CD4-positive, alpha-beta memory T cell (primary cell): ENCODE measurements at regions not wholly inside any gene's neighbourhood (a gene's known extent, or its start where the extent isn't known, plus 50 kb on each side); places are given as distances from the start of the nearest gene placed in this dataset.

Experiments
- CTCF ChIA-PET: fragments of 350-600 bp; sonication (Branson Sonifier 250); formaldehyde crosslinking; loops from one replicate; lab custom pipeline; 2021; ENCODE audit warnings: inconsistent platforms; ENCODE audit not compliant: partially characterized antibody; lab: Charles Lee
- POLR2A ChIA-PET: fragments of 350-600 bp; sonication (Branson Sonifier 250); formaldehyde crosslinking; loops from one replicate; lab custom pipeline; 2021; ENCODE audit not compliant: partially characterized antibody; lab: Charles Lee
- DNase-seq, 5 donors: peaks; one replicate each; pipeline versions ENCODE4 v3.0.0 to v3.0.0-alpha.2; 2020 to 2022; ENCODE audit warnings: mixed read lengths in 1 of 5
- H3K27ac ChIP-seq: one replicate; pipeline ENCODE4 v1.7.0; 2013; ENCODE audit warnings: low read depth, low read length
- H3K27me3 ChIP-seq: 2 replicates; pipeline ENCODE4 v1.7.0; 2013; ENCODE audit warnings: mild to moderate bottlenecking, low read length, moderate library complexity; ENCODE audit not compliant: insufficient read depth
- H3K36me3 ChIP-seq: 2 replicates; pipeline ENCODE4 v1.7.0; 2013; ENCODE audit warnings: mild to moderate bottlenecking, low read length, moderate library complexity; ENCODE audit not compliant: insufficient read depth
- H3K4me1 ChIP-seq: 2 replicates; pipeline ENCODE4 v1.7.0; 2013; ENCODE audit warnings: mild to moderate bottlenecking, low read length, moderate library complexity; ENCODE audit not compliant: insufficient read depth
- H3K4me3 ChIP-seq, 2 donors: one replicate each; pipeline ENCODE4 v1.7.0; 2013; ENCODE audit warnings: low read length in 2 of 2, mild to moderate bottlenecking in 1 of 2
- H3K9me3 ChIP-seq, 2 donors: one replicate each; pipeline ENCODE4 v1.7.0; 2013; ENCODE audit warnings: low read length in 2 of 2, control low read depth in 1 of 2; ENCODE audit not compliant: control insufficient read depth in 1 of 2
- H3K27ac Mint-ChIP-seq, 7 donors: one replicate each; pipeline ENCODE4 v1.8.0; 2020 to 2021; ENCODE audit warnings: mixed read lengths in 7 of 7, mild to moderate bottlenecking in 6 of 7, inconsistent platforms in 3 of 7, moderate library complexity in 3 of 7
- H3K27me3 Mint-ChIP-seq, 2 donors: one replicate each; pipeline ENCODE4 v1.8.0; 2020 to 2021; ENCODE audit warnings: mixed read lengths in 2 of 2
- H3K36me3 Mint-ChIP-seq, 2 donors: one replicate each; pipeline ENCODE4 v1.8.0; 2020 to 2021; ENCODE audit warnings: mixed read lengths in 2 of 2, inconsistent platforms in 1 of 2, mild to moderate bottlenecking in 1 of 2
- H3K4me1 Mint-ChIP-seq, 4 donors: one replicate each; pipeline ENCODE4 v1.8.0; 2020 to 2021; ENCODE audit warnings: mixed read lengths in 4 of 4, mild to moderate bottlenecking in 1 of 4
- H3K4me3 Mint-ChIP-seq, 8 donors: one replicate each; pipeline ENCODE4 v1.8.0; 2020 to 2021; ENCODE audit warnings: mixed read lengths in 8 of 8, mild to moderate bottlenecking in 7 of 8, moderate library complexity in 6 of 8, inconsistent platforms in 3 of 8
- H3K9me3 Mint-ChIP-seq, 8 donors: one replicate each; pipeline ENCODE4 v1.8.0; 2020 to 2021; ENCODE audit warnings: mixed read lengths in 8 of 8, mild to moderate bottlenecking in 5 of 8, inconsistent platforms in 3 of 8, moderate library complexity in 1 of 8
- intact Hi-C: fragments of 100-400 bp; cut with micrococcal nuclease; formaldehyde crosslinking; loops from one replicate; pipeline ENCODE4 v1.15.1; 2023

DNA sequence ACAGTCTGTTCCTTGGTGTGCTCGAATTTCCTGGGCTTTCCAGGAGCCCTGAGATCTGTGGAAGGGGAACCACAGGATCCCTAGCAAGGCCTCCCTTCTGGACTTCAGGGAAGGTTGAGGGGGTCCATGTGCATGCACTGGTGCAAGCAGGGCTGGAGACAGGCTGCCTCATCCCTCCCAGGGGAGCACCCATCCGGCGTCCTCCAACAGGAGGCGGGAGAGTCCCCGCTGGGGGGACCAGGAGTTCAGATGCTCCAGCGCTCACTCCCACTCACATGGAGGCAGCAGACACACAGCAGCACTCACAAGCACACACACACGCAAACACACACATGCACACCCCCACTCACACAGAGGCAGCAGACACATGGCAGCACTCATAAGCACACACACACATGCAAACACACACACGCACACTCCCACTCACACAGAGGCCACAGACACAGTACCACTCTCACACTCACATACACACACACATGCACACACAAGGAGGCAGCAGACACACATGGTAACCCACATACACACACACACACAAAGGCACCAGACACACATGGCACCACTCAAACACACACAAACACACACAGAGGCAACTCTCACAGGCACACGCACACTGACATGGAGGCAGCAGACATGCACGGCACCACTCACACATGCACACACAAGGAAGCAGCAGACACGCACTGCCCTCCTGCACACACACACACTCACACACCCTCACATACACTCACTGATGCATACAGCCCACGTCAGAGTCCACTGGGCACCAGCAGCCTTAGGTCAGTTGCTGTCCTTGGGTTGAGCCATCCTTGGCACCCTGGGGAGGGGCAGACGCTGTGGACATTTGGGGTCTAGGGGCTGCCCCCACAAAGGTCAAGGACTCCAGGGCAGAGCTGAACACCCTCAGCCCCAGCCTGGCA, 247.0 kb upstream of the PPP2R2D start:
- Histone ChIP-seq H3K36me3 (no peaks in the 10 kb centered on the region), H3K9me3 (no peaks in the 10 kb centered on the region), H3K4me1 (no peaks in the 10 kb centered on the region), H3K27me3 (no peaks in the 10 kb centered on the region), H3K4me3 (no peak overlapping the region), H3K27ac (no peak overlapping the region)
- H3K27ac Mint-ChIP-seq = no peak overlapping the region
- POLR2A ChIA-PET = no interaction called here
- H3K27me3 Mint-ChIP-seq = peaks cover 7 to 13% of the 10 kb centered on the region in 2 donors
- H3K36me3 Mint-ChIP-seq = no peaks in the 10 kb centered on the region
- DNase-seq = no peak
- intact Hi-C loops = no loop called here
- CTCF ChIA-PET = no interaction called here
- H3K9me3 Mint-ChIP-seq = peaks cover 0 to 2% (median 0%) of the 10 kb centered on the region in 8 donors
- no peak overlapping the region for H3K4me3 Mint-ChIP-seq
- H3K4me1 Mint-ChIP-seq = peaks cover 0 to 8% (median 4%) of the 10 kb centered on the region in 4 donors

DNA sequence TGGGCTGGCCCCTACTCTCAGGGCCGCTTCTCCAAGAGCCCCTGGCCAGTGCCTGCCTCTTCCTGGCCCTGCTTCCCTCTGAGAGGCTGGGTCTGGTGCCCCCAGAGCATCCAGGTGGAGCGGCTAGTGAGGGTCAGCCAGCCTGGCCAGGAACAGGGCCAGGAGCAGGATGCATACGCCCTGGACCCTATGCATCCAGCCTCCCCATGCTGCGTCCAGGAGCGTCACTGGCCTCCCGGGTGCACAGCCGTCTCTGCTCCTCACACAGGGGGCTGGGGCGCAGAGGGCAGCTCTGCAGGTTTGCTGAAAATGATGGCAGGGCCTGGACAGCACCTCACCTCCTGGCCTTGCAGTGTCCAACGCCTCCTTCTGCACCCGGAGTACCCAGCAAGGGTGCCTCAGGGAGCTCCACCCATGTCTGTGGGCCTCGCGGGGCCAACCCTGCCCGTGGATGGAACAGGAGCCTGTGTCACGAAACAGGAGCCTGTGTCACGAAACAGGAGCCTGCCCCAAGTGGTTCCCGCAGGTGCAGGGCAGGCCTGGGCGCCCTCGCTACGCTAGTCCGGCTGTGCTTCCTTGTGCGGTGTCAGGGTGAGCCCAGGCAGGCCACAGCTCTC, 246.2 kb upstream of the PPP2R2D start:
- intact Hi-C loops = no loop called here
- Mint-ChIP-seq H3K27ac (no peak overlapping the region), H3K36me3 (no peaks in the 10 kb centered on the region), H3K4me3 (no peak overlapping the region), H3K9me3 (peaks cover 0 to 2% (median 0%) of the 10 kb centered on the region in 8 donors), H3K27me3 (peaks cover 5 to 13% of the 10 kb centered on the region in 2 donors), H3K4me1 (peaks cover 0 to 8% (median 4%) of the 10 kb centered on the region in 4 donors)
- ChIA-PET POLR2A (no interaction called here), CTCF (no interaction called here)
- H3K27me3 ChIP-seq = no peaks in the 10 kb centered on the region
- no peak for DNase-seq
- no peaks in the 10 kb centered on the region for H3K36me3 ChIP-seq
- H3K4me1 ChIP-seq = no peaks in the 10 kb centered on the region
- H3K4me3 ChIP-seq = no peak overlapping the region
- H3K9me3 ChIP-seq = no peaks in the 10 kb centered on the region
- H3K27ac ChIP-seq = no peak overlapping the region

DNA sequence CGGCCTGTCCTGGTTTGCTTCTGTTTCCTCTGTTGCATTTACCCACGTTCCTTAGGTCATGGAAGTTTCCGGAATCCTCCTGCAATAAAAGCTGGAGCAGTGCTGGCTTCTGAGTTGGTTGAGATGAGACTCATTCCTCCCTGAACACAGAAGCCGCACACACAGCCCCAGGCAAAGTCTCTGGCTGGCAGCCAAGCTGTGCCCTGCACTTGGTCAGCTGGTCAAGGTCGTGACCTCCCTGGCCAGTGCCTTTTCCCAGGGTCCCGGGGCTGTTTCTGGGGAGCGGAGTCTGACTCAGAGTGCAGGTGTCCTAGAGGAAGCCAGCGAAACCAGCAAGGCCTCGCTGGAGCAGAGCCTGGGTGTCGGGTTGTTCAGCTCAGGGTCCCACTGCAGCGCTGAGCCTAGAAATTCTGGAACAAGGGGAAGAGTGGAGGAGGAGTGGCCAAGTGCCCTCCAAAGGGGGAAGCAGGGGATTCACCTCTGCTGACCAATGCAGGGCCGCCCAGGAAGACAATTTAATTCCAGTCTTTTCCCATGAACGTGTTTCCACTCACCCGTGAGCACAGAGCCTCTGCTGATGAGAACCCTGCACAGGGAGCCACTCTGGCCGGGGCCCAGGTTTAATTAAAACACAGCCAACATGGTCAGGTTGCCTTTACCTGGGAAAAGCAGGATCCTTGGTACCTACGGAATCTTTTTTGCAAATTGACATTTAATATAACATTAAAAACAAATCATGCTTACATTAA, 245.5 kb upstream of the PPP2R2D start:
- Mint-ChIP-seq H3K4me1 (peaks cover 0 to 8% (median 4%) of the 10 kb centered on the region in 4 donors), H3K27ac (no peak overlapping the region), H3K9me3 (peaks cover 0 to 5% (median 0%) of the 10 kb centered on the region in 8 donors), H3K4me3 (no peak overlapping the region), H3K36me3 (no peaks in the 10 kb centered on the region), H3K27me3 (peaks cover 7 to 13% of the 10 kb centered on the region in 2 donors)
- no peak overlapping the region for H3K4me3 ChIP-seq
- CTCF ChIA-PET = no interaction called here
- no peaks in the 10 kb centered on the region for H3K9me3 ChIP-seq
- no peaks in the 10 kb centered on the region for H3K4me1 ChIP-seq
- POLR2A ChIA-PET = no interaction called here
- H3K27ac ChIP-seq = no peak overlapping the region
- no peaks in the 10 kb centered on the region for H3K27me3 ChIP-seq
- no peaks in the 10 kb centered on the region for H3K36me3 ChIP-seq
- intact Hi-C loops = no loop called here
- DNase-seq = no peak

DNA sequence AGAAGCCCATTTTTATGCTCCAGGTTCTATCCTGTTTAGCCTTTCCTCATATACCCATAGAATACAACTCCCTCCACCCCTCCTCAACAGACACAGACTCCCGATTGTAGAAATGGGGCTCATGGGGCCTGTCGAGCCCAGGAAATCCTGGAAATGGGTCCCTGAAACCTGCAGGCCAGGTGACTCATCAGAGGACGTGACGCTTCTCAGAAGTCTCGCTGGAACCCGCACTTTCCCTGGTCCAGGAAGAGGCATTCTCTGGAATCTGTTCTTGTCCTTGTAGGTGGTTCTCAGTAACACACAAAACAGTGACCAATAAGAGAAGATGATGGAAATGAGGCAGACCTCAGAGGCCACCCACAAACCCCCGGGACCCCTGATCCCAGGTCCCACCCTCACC, 244.8 kb upstream of the PPP2R2D start:
- Histone ChIP-seq H3K27me3 (no peaks in the 10 kb centered on the region), H3K4me1 (no peaks in the 10 kb centered on the region), H3K36me3 (no peaks in the 10 kb centered on the region), H3K9me3 (no peaks in the 10 kb centered on the region), H3K4me3 (no peak overlapping the region), H3K27ac (no peak overlapping the region)
- Mint-ChIP-seq H3K27me3 (peaks cover 7 to 12% of the 10 kb centered on the region in 2 donors), H3K4me3 (no peak overlapping the region), H3K36me3 (no peaks in the 10 kb centered on the region), H3K27ac (no peak overlapping the region), H3K4me1 (peaks cover 0 to 8% (median 4%) of the 10 kb centered on the region in 4 donors), H3K9me3 (peaks cover 0 to 6% (median 2%) of the 10 kb centered on the region in 8 donors)
- intact Hi-C loops = no loop called here
- CTCF ChIA-PET = no interaction called here
- DNase-seq = no peak
- POLR2A ChIA-PET = no interaction called here

DNA sequence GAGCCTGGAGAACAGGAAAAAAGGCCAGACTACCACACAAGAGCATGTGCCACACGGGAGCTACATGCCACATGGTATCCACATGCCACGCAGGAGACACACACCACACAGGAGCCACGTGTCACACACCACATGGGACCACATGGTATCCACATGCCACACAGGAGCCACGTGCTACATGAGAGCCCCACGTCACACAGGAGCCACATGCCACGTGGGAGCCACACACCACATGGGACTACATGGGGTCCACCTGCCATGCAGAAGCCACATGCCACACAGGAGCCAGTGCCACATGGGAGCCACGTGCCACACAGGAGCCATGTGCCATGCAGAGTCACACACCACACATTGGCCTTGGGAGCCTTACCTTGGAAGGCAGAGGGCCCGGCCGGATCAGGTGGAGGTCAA, 244.4 kb upstream of the PPP2R2D start:
- no peak for DNase-seq
- H3K4me1 Mint-ChIP-seq = peaks cover 0 to 8% (median 4%) of the 10 kb centered on the region in 4 donors
- H3K36me3 Mint-ChIP-seq = no peaks in the 10 kb centered on the region
- H3K27ac ChIP-seq = no peak overlapping the region
- peaks cover 7 to 8% of the 10 kb centered on the region in 2 donors for H3K27me3 Mint-ChIP-seq
- intact Hi-C loops = no loop called here
- no peaks in the 10 kb centered on the region for H3K4me1 ChIP-seq
- H3K36me3 ChIP-seq = no peaks in the 10 kb centered on the region
- ChIA-PET CTCF (no interaction called here), POLR2A (no interaction called here)
- H3K9me3 Mint-ChIP-seq = peaks cover 0 to 6% (median 2%) of the 10 kb centered on the region in 8 donors
- no peaks in the 10 kb centered on the region for H3K9me3 ChIP-seq
- no peaks in the 10 kb centered on the region for H3K27me3 ChIP-seq
- no peak overlapping the region for H3K27ac Mint-ChIP-seq
- no peak overlapping the region for H3K4me3 Mint-ChIP-seq
- no peak overlapping the region for H3K4me3 ChIP-seq

DNA sequence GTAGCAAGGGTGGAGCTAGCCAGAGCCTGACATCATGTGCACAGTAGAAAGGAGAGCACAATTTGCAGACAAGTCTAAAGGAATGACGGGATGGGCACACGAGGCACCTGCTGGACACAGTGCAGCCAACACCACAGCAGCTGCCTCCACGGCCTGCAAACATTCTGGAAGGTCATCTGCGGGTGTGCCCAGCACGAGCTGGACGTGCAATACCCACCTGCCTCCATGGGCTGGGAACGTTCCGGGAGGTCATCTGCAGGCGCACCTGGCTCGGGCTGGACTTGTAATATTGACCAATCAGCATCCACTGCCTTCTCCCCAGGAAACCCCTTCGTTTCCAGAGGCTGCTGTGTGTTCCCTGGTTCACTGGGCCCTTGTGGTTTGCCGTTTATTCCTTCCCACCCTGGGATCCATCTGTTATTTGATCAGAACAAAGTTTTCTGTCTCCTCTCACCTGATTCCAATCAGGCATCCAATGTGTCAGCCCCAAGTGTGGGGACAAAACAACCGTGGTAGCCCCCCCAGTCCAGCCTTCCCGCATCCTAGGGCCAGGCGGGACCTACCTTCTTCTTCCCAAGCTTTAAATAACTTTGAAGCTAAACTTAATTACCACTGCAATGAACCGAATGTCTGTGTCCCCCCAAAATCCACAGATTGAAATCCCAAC, 243.4 kb upstream of the PPP2R2D start:
- Mint-ChIP-seq H3K36me3 (no peaks in the 10 kb centered on the region), H3K27ac (no peak overlapping the region), H3K9me3 (peaks cover 0 to 6% (median 2%) of the 10 kb centered on the region in 8 donors), H3K27me3 (peaks cover 6 to 7% of the 10 kb centered on the region in 2 donors), H3K4me3 (no peak overlapping the region), H3K4me1 (peaks cover 0 to 5% (median 2%) of the 10 kb centered on the region in 4 donors)
- Histone ChIP-seq H3K27ac (no peak overlapping the region), H3K4me1 (no peaks in the 10 kb centered on the region), H3K36me3 (no peaks in the 10 kb centered on the region), H3K4me3 (no peak overlapping the region), H3K9me3 (no peaks in the 10 kb centered on the region), H3K27me3 (no peaks in the 10 kb centered on the region)
- intact Hi-C loops = no loop called here
- no peak for DNase-seq
- ChIA-PET POLR2A (no interaction called here), CTCF (no interaction called here)

DNA sequence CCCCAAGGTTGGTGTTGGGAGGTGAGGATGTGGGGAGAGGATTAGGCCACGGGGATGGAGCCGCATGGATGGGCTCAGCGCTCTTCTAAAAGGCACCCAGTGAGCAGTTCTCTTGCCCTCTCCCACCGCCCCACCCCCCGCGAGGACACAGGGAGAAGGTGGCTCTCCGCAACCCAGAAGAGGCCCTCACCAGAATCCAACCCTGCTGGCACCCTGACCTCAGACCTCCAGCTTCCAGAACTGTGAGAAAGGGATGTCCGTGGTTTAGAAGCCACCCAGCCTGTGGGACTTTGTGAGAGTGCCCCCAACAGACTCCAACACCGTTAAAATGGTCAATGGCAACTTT, 242.8 kb upstream of the PPP2R2D start:
- ChIA-PET CTCF (no interaction called here), POLR2A (no interaction called here)
- Histone ChIP-seq H3K27ac (no peak overlapping the region), H3K9me3 (no peaks in the 10 kb centered on the region), H3K4me1 (no peaks in the 10 kb centered on the region), H3K27me3 (no peaks in the 10 kb centered on the region), H3K36me3 (no peaks in the 10 kb centered on the region), H3K4me3 (no peak overlapping the region)
- no peak for DNase-seq
- no peak overlapping the region for H3K27ac Mint-ChIP-seq
- intact Hi-C loops = no loop called here
- H3K4me1 Mint-ChIP-seq = no peaks in the 10 kb centered on the region
- H3K27me3 Mint-ChIP-seq = peaks cover 6 to 7% of the 10 kb centered on the region in 2 donors
- peaks cover 0 to 6% (median 2%) of the 10 kb centered on the region in 8 donors for H3K9me3 Mint-ChIP-seq
- H3K36me3 Mint-ChIP-seq = no peaks in the 10 kb centered on the region
- no peak overlapping the region for H3K4me3 Mint-ChIP-seq
